ENCODE measurements at regions not wholly inside any gene's neighbourhood (a gene's known extent, or its start where the extent isn't known, plus 50 kb on each side); places are given as distances from the start of the nearest gene placed in this dataset.

- H3K4me1 Mint-ChIP-seq (ENCODE audit: unreplicated experiment) = peaks cover 3% of the 10 kb centered on the region
- H3K27me3 Mint-ChIP-seq (ENCODE audit: unreplicated experiment) = no peaks in the 10 kb centered on the region
- H3K27ac Mint-ChIP-seq (ENCODE audit: unreplicated experiment) = no peak overlapping the region
Observed at GRCh38 chr2:163419000-163419830, 316.6 kb downstream of the FIGN start.

GRCh38 chr2:163417596-163418337 is 318.0 kb downstream of the FIGN start:
- no peaks in the 10 kb centered on the region for H3K36me3 Mint-ChIP-seq (ENCODE audit: low read depth, unreplicated experiment)
- H3K27me3 Mint-ChIP-seq (ENCODE audit: unreplicated experiment) = no peaks in the 10 kb centered on the region
- H3K4me3 Mint-ChIP-seq (ENCODE audit: unreplicated experiment) = no peak overlapping the region
- TF ChIP-seq, protein P1, sequence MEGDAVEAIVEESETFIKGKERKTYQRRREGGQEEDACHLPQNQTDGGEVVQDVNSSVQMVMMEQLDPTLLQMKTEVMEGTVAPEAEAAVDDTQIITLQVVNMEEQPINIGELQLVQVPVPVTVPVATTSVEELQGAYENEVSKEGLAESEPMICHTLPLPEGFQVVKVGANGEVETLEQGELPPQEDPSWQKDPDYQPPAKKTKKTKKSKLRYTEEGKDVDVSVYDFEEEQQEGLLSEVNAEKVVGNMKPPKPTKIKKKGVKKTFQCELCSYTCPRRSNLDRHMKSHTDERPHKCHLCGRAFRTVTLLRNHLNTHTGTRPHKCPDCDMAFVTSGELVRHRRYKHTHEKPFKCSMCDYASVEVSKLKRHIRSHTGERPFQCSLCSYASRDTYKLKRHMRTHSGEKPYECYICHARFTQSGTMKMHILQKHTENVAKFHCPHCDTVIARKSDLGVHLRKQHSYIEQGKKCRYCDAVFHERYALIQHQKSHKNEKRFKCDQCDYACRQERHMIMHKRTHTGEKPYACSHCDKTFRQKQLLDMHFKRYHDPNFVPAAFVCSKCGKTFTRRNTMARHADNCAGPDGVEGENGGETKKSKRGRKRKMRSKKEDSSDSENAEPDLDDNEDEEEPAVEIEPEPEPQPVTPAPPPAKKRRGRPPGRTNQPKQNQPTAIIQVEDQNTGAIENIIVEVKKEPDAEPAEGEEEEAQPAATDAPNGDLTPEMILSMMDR (IDR thresholded peaks at IDR 0.05; ENCODE audit: unreplicated experiment) = no peak
- DNase-seq (ENCODE audit: low spot score) = no peak
- no peak overlapping the region for H3K27ac Mint-ChIP-seq (ENCODE audit: unreplicated experiment)
- H3K4me1 Mint-ChIP-seq (ENCODE audit: unreplicated experiment) = peaks cover 3% of the 10 kb centered on the region
- H3K9me3 Mint-ChIP-seq (ENCODE audit: unreplicated experiment) = no peaks in the 10 kb centered on the region

More at GRCh38 chr2:163419000-163419830, 316.6 kb downstream of the FIGN start:
- Mint-ChIP-seq H3K36me3 (ENCODE audit: low read depth, unreplicated experiment) (no peaks in the 10 kb centered on the region), H3K9me3 (ENCODE audit: unreplicated experiment) (no peaks in the 10 kb centered on the region), H3K4me3 (ENCODE audit: unreplicated experiment) (no peak overlapping the region)
- no peak for DNase-seq (ENCODE audit: low spot score)
- TF ChIP-seq, protein P1 (IDR thresholded peaks at IDR 0.05; ENCODE audit: unreplicated experiment) = no peak

DNA sequence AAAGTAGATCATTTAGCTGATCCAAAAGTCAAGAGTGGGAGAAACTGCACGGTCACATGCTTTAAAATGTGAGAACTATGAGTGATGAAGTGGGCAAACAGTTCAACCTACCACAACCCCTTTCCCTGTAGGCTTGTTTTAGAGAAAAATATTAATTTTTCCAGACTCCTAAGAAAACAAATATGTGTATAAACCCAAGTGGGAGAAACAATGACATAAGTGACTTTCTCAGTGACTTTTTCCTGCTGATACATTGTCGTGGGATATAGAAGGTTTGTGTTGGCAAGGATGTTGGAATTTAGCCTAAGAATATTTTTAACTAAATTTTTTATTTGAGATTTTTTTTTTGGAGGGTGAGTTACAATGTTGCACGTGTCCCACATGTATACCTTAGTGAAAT is 321.7 kb downstream of the FIGN start:
- no peaks in the 10 kb centered on the region for H3K36me3 Mint-ChIP-seq (ENCODE audit: low read depth, unreplicated experiment)
- no peaks in the 10 kb centered on the region for H3K27me3 Mint-ChIP-seq (ENCODE audit: unreplicated experiment)
- H3K27ac Mint-ChIP-seq (ENCODE audit: unreplicated experiment) = no peak overlapping the region
- peaks cover 6% of the 10 kb centered on the region for H3K4me1 Mint-ChIP-seq (ENCODE audit: unreplicated experiment)
- no peak for DNase-seq (ENCODE audit: low spot score)
- no peak overlapping the region for H3K4me3 Mint-ChIP-seq (ENCODE audit: unreplicated experiment)
- H3K9me3 Mint-ChIP-seq (ENCODE audit: unreplicated experiment) = no peaks in the 10 kb centered on the region
- TF ChIP-seq, protein P1 (IDR thresholded peaks at IDR 0.05; ENCODE audit: unreplicated experiment) = no peak

- H3K4me3 Mint-ChIP-seq (ENCODE audit: unreplicated experiment) = no peak overlapping the region
- no peaks in the 10 kb centered on the region for H3K36me3 Mint-ChIP-seq (ENCODE audit: low read depth, unreplicated experiment)
- no peaks in the 10 kb centered on the region for H3K9me3 Mint-ChIP-seq (ENCODE audit: unreplicated experiment)
- H3K4me1 Mint-ChIP-seq (ENCODE audit: unreplicated experiment) = peaks cover 3% of the 10 kb centered on the region
- TF ChIP-seq, protein P1 (IDR thresholded peaks at IDR 0.05; ENCODE audit: unreplicated experiment) = no peak
- peak overlapping the region; percentile 37 for H3K27ac Mint-ChIP-seq (ENCODE audit: unreplicated experiment)
- DNase-seq (ENCODE audit: low spot score) = no peak
- H3K27me3 Mint-ChIP-seq (ENCODE audit: unreplicated experiment) = no peaks in the 10 kb centered on the region
Observed at GRCh38 chr2:163407296-163407695, 328.5 kb downstream of the FIGN start.

DNA sequence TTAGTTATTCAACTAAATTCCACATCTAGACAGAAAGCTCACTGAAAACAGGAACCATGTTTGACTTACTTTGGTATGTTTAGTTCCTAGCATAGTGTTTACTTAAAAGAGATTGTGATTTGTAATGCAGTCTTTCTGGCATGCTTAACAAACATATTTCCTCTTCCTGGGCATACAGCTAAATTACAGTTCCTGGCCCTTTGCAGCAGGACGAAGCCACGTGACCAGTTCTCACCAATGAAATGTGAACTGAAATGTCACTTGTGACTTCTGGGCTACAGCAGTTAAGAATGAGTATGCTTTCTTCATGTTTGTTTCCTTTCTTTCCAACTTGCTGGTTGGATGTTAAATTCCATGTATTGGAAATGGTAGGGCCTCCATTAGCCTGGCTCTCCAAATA is 330.5 kb downstream of the FIGN start:
- TF ChIP-seq, protein P1 (IDR thresholded peaks at IDR 0.05; ENCODE audit: unreplicated experiment) = no peak
- Mint-ChIP-seq H3K27ac (ENCODE audit: unreplicated experiment) (no peak overlapping the region), H3K4me3 (ENCODE audit: unreplicated experiment) (no peak overlapping the region), H3K27me3 (ENCODE audit: unreplicated experiment) (no peaks in the 10 kb centered on the region), H3K36me3 (ENCODE audit: low read depth, unreplicated experiment) (no peaks in the 10 kb centered on the region), H3K4me1 (ENCODE audit: unreplicated experiment) (peaks cover 3% of the 10 kb centered on the region), H3K9me3 (ENCODE audit: unreplicated experiment) (no peaks in the 10 kb centered on the region)
- no peak for DNase-seq (ENCODE audit: low spot score)
